Hematopoietic multipotent progenitor cell (in vitro differentiated cells): ENCODE measurements at regions not wholly inside any gene's neighbourhood (a gene's known extent, or its start where the extent isn't known, plus 50 kb on each side); places are given as distances from the start of the nearest gene placed in this dataset.
A peak's percentile ranks its signal among the peaks of the same experiment; 100 is the strongest.
"Not testable (repeated sequence)": the region's sequence is repeated elsewhere in the genome, so short reads cannot be mapped to it uniquely, and the experiment has no call there.

Source experiments
- DNase-seq, 3 donors: peaks; one replicate each; pipeline ENCODE4 v3.0.0-alpha.2; 2011 to 2015; ENCODE audit warnings: low read depth in 2 of 3, low spot score in 2 of 3

- no peak for DNase-seq
These were observed 130.9 kb downstream of the RELL1 start for GRCh38 chr4:37555322-37555721.

DNA sequence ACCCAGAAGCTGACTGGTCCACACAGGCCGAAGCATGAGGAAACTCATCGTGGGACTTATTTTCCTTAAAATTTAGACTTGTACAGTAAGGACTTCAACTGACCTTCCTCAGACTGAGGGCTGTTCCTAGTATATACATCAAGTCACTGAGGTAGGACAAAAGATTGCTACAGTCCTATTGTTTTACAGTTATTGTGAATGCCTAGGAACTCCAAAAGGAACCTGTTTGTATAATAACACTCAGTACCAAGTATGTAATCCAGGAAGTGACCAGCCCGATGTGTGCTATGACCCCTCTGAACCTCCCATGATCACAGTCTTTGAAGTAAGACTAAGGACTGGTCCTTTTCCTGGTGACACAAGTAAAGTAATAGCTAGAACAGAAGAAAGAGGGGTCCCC is 136.3 kb downstream of the RELL1 start:
- DNase-seq = not testable (repeated sequence)

GRCh38 chr4:37549041-37549440 is 137.1 kb downstream of the RELL1 start:
- no peak for DNase-seq

- DNase-seq = no peak
These were observed 139.6 kb downstream of the RELL1 start for GRCh38 chr4:37546586-37546985.

GRCh38 chr4:37542706-37543105 is 143.5 kb downstream of the RELL1 start:
- DNase-seq = no peak

- no peak for DNase-seq
These were observed 144.2 kb downstream of the RELL1 start for GRCh38 chr4:37541956-37542355.

DNA sequence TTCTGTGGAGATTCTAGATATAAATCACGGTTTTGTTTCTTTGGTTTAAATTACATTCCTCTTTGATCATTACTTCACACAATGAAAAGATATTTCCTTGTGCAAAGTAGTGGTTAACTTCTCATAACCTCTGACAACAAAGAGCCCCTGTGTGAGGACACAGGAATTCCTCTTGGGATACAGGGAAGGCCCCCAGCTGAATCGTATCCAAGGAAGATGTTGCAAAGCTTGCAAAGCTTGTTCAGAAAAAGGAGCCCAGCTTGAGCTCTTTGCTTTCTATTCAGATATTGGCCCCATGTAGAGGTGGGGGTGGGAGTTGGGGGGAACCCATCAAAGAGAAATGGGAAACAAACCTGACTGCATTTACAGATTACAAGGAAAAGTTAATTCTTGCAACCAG is 145.7 kb downstream of the RELL1 start:
- DNase-seq = no peak

- DNase-seq = peak in 1 of 3 donors; percentile 1
These were observed 147.2 kb downstream of the RELL1 start for GRCh38 chr4:37538931-37539330.

GRCh38 chr4:37537484-37537883 is 148.7 kb downstream of the RELL1 start:
- DNase-seq = no peak

- no peak for DNase-seq
These were observed 150.3 kb downstream of the RELL1 start for GRCh38 chr4:37535872-37536271.

- DNase-seq = no peak
These were observed 152.7 kb downstream of the RELL1 start for GRCh38 chr4:37533286-37534033.

- DNase-seq = no peak
These were observed 155.0 kb downstream of the RELL1 start for GRCh38 chr4:37531151-37531550.

DNA sequence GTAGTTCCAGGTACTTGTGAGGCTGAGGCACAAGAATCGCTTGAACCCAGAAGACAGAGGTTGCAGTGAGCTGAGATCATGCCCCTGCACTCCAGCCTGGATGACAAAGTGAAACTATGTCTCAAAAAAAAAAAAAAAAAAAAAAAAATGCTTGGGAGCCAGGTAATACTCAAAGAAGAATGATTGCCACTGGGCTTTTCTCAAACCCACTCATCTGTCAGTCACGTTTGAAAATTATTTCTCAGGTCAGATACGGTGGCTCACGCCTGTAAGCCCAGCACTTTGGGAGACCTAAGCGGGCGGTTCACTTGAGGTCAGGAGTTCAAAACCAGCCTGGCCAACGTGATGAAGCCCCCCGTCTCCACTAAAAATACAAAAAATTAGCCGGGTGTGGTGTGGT is 155.7 kb downstream of the RELL1 start:
- DNase-seq = no peak

DNA sequence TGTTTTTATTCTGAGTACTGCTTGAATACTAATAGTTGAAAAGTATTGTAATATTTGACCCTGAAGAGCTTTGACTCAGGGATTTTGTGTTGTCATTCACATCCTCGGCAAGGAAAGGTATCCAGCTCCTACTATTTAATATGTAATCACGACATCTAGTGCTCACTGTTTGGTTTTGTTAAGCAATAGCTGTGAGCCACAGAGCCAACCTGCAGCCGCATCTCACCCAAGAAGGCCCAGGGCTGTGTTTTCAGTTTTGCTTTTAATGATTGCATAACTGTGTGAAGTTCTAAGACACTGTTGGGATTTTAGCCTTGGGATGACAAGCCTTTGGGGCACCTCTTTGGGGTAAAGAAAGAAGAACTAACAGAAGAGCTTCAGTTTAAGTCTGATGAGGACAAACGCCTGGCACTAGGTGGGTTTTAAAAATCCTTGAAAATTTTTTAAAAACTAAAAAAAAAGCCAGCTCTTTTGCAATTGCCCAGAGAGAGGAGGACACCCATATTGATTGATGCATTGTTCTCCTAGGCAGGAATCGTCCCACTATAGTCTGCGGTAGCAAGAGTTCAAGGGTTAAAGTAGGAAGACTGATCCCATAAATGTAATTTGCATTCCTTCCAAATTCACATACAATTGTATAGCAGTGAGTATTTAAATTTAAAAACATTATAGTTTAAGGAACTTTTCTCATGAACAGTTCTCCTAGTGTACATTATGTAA is 157.8 kb downstream of the RELL1 start:
- DNase-seq = no peak

DNA sequence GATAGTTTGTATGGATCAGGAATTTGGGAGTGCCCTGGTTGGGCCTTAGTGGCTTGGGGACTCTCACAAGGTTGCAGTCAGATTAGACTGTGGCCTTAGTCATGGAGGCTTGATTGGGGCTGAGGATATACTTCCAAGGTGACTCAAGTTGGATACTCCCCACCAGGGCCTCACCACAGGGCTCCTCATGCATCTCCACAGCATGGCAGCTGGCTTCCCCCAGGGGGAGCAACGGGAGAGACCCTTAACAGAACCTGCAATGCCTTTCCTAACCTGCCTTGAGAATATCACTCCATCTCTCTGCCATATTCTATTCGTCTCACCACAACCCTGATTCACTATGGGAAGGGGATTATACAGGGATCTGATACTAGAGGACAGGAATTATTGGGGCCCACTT is 161.9 kb downstream of the RELL1 start:
- DNase-seq = no peak

DNA sequence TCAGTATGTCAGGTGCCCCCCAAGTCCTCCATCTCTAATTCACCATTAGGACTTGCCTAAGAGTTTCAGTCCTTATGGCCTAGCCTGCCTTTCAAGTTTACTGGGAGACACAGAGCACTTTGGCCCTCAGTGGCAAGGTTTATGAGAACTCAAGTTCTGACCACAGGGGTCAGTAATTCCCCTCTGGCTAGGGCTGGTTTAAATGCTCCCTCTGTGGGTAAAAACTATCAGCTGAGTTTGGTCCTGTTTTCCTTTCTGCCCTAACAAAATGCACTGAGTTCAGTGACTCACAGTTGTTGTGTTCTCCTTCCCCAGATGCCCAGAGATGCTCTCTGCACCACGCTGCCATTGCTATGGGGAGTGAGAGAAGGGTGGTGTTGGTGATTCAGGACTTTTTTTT is 163.2 kb downstream of the RELL1 start:
- DNase-seq = no peak

DNA sequence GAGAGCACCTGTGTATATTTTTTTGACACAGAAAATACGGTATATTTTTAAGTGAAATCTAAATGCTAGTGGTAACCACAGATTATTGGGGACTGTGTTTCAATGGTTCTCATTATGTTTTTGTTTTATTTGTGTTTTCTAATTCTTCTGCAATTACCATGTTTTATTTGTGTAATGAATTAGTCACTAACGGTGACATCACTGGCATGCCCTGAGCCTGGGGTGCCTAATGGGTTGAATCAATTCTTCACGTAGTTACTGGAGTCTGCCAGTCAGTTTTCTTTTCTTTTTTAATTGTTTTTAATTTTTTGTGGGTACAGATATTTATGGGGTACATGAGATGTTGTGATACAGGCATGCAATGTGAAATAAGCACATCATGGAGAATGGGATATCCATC is 168.8 kb downstream of the RELL1 start:
- no peak for DNase-seq

GRCh38 chr4:37516057-37516775 is 170.0 kb downstream of the RELL1 start:
- DNase-seq = no peak

- no peak for DNase-seq
These were observed 175.6 kb downstream of the RELL1 start for GRCh38 chr4:37510626-37511025.

- DNase-seq = no peak
These were observed 182.9 kb downstream of the RELL1 start for GRCh38 chr4:37503261-37503660.

- DNase-seq = no peak
These were observed 184.1 kb downstream of the RELL1 start for GRCh38 chr4:37502070-37502469.
